GM21723 (cell line): ENCODE measurements at regions not wholly inside any gene's neighbourhood (a gene's known extent, or its start where the extent isn't known, plus 50 kb on each side); places are given as distances from the start of the nearest gene placed in this dataset.
"Not testable (repeated sequence)": the region's sequence is repeated elsewhere in the genome, so short reads cannot be mapped to it uniquely, and the experiment has no call there.

Source experiments
- ATAC-seq: cut with Tn5 transposase; IDR thresholded peaks from one replicate; pipeline ENCODE4 v1.9.1; 2021; ENCODE audit warnings: mild to moderate bottlenecking, moderate library complexity; ENCODE audit not compliant: unreplicated experiment

DNA sequence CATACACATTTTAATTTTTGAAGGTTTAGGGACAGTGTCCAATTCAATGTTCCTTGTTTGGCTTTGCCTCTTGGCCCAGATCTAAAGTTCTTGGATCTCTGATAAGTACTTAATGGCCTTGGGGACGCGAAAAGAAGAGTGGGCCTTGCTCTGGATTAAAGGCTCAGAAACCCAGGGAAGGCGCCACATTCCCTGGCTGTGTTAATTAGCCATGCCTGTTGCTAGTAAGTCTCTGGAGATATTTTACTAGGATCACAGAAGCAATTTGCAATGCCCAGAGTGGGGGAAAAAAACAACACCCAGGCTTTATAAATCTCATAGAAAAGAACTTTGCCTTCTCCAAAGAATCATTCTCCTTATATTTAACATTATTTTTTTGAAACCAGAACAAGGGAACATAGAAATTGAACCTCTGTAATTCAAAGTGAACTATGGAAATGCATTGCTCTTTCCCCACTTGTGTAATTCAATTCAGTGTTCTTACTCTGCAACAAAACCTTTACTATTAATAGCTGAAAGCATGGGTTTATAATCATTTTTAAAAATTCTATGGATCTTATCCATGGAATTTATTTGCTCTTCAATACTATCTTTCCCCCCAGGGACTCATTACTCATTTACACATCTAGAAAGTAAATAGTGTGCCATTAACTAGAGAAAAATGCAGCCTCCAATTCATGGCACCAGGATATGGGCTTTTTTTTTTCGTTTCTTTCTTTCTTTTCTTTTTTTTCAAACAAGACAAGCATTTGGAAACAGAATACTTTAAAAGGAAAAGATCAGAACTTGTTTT, 172.2 kb upstream of the ANKRD55 start:
- no peak for ATAC-seq

DNA sequence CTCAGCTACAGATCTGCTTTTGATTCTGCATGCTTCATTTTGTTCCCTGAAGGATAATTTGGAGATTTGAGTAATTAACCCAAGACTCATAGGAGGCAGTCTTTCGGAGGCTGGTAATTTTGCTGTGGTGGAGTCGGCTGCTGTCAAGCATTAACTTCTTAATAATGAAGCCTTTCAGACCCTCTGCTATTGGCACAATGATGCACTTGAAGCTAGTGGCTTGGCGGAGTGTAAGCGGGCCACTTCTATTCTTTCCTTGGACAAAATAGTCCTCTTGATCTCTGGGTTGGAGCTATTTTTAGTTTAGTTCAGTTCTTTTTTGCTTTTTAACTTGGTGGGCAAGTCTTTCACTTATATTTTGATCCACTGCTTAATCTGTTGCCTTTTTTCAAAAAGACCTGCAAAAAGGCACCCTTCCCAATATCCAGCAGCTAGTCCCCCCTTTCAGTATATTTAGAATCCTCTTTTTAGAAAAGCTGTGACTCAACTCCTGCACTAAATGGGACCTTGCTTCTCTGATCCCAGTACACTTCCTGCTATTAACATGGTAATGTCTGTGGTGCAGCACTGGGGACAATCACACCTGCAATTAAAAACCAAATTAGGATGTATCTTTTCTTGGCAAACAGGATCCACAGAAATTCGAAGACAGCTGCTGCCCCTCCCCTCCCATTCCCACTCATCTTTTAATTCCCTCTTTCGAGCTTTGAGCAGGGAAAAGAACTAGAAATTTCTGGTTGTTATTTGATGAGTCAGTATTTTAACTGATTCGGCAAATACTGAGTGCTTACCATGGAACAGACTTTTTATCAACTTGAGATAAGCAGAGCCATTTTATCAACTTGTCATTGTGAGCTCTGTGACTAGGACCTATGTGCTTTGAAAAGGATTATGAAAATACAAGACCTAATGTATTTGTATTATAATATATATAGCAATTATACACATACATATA, 169.4 kb upstream of the ANKRD55 start:
- ATAC-seq: no peak

DNA sequence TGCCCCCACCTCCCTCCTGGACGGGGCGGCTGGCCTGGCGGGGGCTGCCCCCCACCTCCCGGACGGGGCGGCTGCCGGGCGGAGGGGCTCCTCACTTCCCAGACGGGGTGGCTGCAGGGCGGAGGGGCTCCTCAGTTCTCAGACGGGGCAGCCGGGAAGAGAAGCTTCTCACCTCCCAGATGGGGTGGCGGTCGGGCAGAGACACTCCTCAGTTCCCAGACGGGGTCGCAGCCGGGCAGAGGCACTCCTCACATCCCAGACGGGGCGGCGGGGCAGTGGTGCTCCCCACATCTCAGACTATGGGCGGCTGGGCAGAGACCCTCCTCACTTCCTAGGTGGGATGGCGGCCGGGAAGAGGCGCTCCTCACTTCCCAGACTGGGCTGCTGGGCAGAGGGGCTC, 164.7 kb upstream of the ANKRD55 start:
- ATAC-seq: not testable (repeated sequence)

DNA sequence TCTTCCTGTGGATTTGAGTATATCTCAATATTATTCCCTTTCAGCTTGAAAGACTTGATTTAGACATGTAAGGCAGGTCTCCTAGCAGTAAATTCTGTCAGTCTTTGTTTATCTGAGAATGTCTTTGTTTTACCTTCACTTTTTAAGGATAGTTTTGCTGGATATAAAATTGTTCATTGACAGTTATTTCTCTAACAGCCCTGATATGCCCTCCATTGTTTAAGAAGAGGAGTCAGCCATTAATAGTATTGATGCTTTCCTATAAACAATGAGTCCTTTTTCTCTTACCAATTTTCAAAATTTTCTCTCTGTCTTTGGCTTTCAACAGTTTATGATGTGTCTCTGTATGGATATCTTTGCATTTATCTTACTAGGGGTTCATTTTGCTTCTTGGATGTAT, 163.5 kb upstream of the ANKRD55 start:
- no peak for ATAC-seq

- no peak for ATAC-seq
These were observed 156.1 kb upstream of the ANKRD55 start for GRCh38 chr5:56389261-56389660.

DNA sequence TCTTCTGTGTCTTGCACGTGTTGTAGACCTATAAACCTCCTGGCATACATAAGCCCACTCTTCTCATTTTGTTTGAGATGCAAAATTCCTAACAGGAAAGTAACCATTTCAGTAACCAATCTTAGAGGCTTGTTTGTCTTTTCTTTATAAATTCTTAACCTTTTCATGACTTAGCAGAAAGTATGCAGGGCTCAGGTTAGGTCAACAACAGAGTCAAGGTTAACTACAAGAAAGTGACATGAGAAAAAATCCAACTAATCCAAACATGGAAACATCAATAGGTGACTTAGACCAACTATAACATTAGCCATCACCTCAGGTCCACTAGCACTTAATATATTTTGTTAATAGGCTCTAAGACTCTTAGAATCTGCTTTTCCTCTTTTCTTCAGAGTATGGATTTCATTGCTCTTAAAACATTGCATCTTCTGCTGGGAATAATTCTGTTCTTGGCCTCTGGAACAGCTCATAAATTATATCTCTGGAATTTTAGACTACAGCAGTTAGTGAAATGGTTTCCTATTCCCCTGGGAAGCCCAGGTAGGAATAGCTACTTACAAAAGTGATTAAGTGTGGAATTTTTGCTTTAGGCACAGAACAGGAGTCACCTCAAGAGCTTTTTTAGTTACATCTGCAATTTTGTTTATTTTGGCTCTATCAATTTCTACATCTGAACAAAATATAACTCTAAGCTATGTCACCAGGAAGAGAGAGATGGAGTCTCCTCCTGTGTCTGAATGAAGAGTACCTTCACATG, 155.3 kb upstream of the ANKRD55 start:
- ATAC-seq: no peak

- no peak for ATAC-seq
These were observed 152.9 kb upstream of the ANKRD55 start for GRCh38 chr5:56386046-56386445.

GRCh38 chr5:56384186-56384585, 151.1 kb upstream of the ANKRD55 start:
- ATAC-seq: no peak

DNA sequence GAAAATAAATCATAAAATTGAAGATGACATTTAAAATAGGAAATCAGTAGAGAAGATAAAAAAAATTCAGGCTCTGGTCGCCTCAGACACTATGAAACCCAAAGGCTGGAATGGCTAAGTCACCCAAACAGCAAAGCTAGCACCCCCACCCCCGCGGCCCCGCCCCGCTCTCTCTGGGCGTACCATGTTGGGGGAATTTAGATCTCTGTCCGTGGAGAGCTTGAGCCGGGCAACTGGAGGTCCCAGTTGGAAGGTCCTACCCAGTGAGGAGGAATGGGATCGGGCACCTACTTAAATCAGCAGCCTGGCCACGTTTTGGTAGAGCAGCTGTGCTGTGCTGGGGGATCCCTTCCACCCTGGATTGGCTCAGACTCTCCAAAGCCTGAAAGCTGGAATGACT, 150.6 kb upstream of the ANKRD55 start:
- ATAC-seq: no peak

DNA sequence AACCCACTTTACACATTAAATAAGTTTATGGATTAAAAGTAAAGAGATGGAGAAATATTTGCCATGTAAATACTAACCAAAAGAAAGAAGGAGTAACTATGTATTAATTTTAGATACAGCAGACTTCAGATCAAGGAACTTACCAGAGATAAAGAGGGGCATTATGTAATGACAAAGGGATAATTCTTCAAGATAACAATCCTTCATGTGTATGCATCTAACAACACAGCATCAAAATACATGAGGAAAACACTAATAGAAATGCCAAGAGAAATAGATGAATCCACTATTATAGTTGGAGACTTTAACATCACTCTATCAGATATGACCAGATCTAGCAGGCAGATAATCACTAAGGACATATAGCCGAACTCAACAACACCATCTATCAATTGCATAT, 149.8 kb upstream of the ANKRD55 start:
- no peak for ATAC-seq

- ATAC-seq: no peak
These were observed 144.4 kb upstream of the ANKRD55 start for GRCh38 chr5:56377573-56377972.

- ATAC-seq: no peak
These were observed 143.0 kb upstream of the ANKRD55 start for GRCh38 chr5:56376128-56376527.

DNA sequence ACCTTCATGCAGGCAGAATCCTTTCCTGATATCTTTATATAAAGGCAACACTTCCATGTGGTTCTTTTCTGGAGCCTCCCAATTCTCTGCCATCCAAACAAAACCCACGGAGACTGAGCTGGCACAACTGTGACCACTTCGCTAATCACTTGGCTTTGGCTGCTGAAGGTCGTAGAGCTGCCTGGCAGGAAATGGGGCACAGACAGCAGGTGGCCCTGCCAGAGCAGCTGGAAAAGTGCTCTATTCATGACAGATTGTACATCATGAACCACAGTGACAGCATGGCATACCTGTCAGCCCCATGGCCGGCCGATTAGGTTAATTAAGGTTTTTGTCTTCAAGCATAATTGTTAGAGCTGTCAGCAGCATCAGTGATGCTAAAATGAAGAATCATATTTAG, 141.9 kb upstream of the ANKRD55 start:
- ATAC-seq: no peak

DNA sequence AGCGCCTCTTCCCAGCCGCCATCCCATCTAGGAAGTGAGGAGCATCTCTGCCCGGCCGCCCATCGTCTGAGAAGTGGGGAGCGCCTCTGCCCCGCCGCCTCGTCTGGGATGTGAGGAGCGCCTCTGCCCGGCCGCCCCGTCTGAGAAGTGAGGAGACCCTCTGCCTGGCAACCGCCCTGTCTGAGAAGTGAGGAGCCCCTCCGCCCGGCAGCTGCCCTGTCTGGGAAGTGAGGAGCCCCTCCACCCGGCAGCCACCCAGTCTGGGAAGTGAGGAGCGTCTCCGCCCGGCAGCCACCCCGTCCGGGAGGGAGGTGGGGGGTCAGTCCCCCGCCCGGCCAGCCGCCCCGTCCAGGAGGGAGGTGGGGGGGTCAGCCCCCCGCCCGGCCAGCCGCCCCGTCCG, 139.4 kb upstream of the ANKRD55 start:
- not testable (repeated sequence) for ATAC-seq

GRCh38 chr5:56369361-56369811, 136.3 kb upstream of the ANKRD55 start:
- ATAC-seq: no peak

- ATAC-seq: no peak
These were observed 134.6 kb upstream of the ANKRD55 start for GRCh38 chr5:56367748-56368147.

GRCh38 chr5:56366986-56367385, 133.9 kb upstream of the ANKRD55 start:
- no peak for ATAC-seq

DNA sequence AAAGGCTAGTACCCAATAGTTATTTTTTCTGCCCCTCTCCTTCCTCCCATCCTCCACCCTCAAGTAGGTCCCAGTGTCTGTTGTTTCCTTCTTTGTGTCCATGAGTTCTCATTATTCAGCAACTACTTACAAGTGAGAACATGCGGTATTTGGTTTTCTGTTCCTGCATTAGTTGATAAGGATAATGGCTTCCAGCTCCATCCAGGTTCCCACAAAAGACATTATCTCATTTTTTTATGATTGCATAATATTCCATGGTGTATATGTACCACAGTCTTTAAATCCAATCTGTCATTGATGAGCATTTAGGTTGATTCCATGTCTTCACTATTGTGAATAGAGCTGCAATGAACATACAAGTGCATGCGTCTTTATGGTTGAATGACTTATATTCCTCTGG, 128.3 kb upstream of the ANKRD55 start:
- no peak for ATAC-seq

GRCh38 chr5:56360816-56361215, 127.7 kb upstream of the ANKRD55 start:
- no peak for ATAC-seq

GRCh38 chr5:56359809-56360685, 126.9 kb upstream of the ANKRD55 start:
- ATAC-seq: no peak
